ENCODE measurements at regions not wholly inside any gene's neighbourhood (a gene's known extent, or its start where the extent isn't known, plus 50 kb on each side); places are given as distances from the start of the nearest gene placed in this dataset.

GRCh38 chr5:145489516-145489915 lies 345.6 kb downstream of the PRELID2 start:
- Mint-ChIP-seq H3K27ac (ENCODE audit: unreplicated experiment) (no peak overlapping the region), H3K9me3 (ENCODE audit: unreplicated experiment) (no peaks in the 10 kb centered on the region), H3K4me3 (ENCODE audit: unreplicated experiment) (no peak overlapping the region), H3K36me3 (ENCODE audit: insufficient read depth, unreplicated experiment) (no peaks in the 10 kb centered on the region), H3K4me1 (ENCODE audit: low read depth, unreplicated experiment) (no peaks in the 10 kb centered on the region), H3K27me3 (ENCODE audit: insufficient read depth, unreplicated experiment) (no peaks in the 10 kb centered on the region)
- no peak for DNase-seq
- ChIA-PET CTCF (no interaction called here), POLR2A (no interaction called here)
- Histone ChIP-seq H3K4me3 (ENCODE audit: low read depth, low read length) (no peak overlapping the region), H3K27me3 (replicated peaks; ENCODE audit: control insufficient read depth, insufficient read depth, low read length) (no peaks in the 10 kb centered on the region), H3K4me1 (no peaks in the 10 kb centered on the region), H3K9me3 (no peaks in the 10 kb centered on the region), H3K36me3 (ENCODE audit: control insufficient read depth, insufficient read depth, low read length) (no peaks in the 10 kb centered on the region)
- no TSS peak for BruUV-seq (replicated peaks)
- intact Hi-C loops (cut with micrococcal nuclease; ENCODE audit: unreplicated experiment), result no loop called here
- TF ChIP-seq CTCF (IDR thresholded peaks at IDR 0.05; ENCODE audit: insufficient read depth in 1 of 2, low read depth in 1 of 2, low read length in 1 of 2, severe bottlenecking in 1 of 2, unreplicated experiment in 1 of 2), result no peak

- Histone ChIP-seq H3K36me3 (ENCODE audit: control insufficient read depth, insufficient read depth, low read length) (no peaks in the 10 kb centered on the region), H3K9me3 (no peaks in the 10 kb centered on the region), H3K4me1 (no peaks in the 10 kb centered on the region), H3K27me3 (replicated peaks; ENCODE audit: control insufficient read depth, insufficient read depth, low read length) (no peaks in the 10 kb centered on the region), H3K4me3 (ENCODE audit: low read depth, low read length) (no peak overlapping the region)
- Mint-ChIP-seq H3K4me1 (ENCODE audit: low read depth, unreplicated experiment) (no peaks in the 10 kb centered on the region), H3K4me3 (ENCODE audit: unreplicated experiment) (no peak overlapping the region), H3K27me3 (ENCODE audit: insufficient read depth, unreplicated experiment) (no peaks in the 10 kb centered on the region), H3K27ac (ENCODE audit: unreplicated experiment) (no peak overlapping the region), H3K36me3 (ENCODE audit: insufficient read depth, unreplicated experiment) (no peaks in the 10 kb centered on the region), H3K9me3 (ENCODE audit: unreplicated experiment) (no peaks in the 10 kb centered on the region)
- ChIA-PET POLR2A (no interaction called here), CTCF (no interaction called here)
- intact Hi-C loops (cut with micrococcal nuclease; ENCODE audit: unreplicated experiment), result no loop called here
- DNase-seq, result no peak
- TF ChIP-seq CTCF (IDR thresholded peaks at IDR 0.05; ENCODE audit: insufficient read depth in 1 of 2, low read depth in 1 of 2, low read length in 1 of 2, severe bottlenecking in 1 of 2, unreplicated experiment in 1 of 2), result no peak
- BruUV-seq (replicated peaks), result no TSS peak
These were observed 351.0 kb downstream of the PRELID2 start for GRCh38 chr5:145484158-145484557.

- no peaks in the 10 kb centered on the region for H3K4me1 ChIP-seq
- H3K27me3 ChIP-seq (replicated peaks; ENCODE audit: control insufficient read depth, insufficient read depth, low read length), result no peaks in the 10 kb centered on the region
- no peaks in the 10 kb centered on the region for H3K9me3 Mint-ChIP-seq (ENCODE audit: unreplicated experiment)
- no peaks in the 10 kb centered on the region for H3K36me3 Mint-ChIP-seq (ENCODE audit: insufficient read depth, unreplicated experiment)
- intact Hi-C loops (cut with micrococcal nuclease; ENCODE audit: unreplicated experiment), result no loop called here
- H3K4me1 Mint-ChIP-seq (ENCODE audit: low read depth, unreplicated experiment), result no peaks in the 10 kb centered on the region
- H3K27me3 Mint-ChIP-seq (ENCODE audit: insufficient read depth, unreplicated experiment), result no peaks in the 10 kb centered on the region
- ChIA-PET POLR2A (no interaction called here), CTCF (no interaction called here)
- H3K36me3 ChIP-seq (ENCODE audit: control insufficient read depth, insufficient read depth, low read length), result no peaks in the 10 kb centered on the region
- no peak overlapping the region for H3K27ac Mint-ChIP-seq (ENCODE audit: unreplicated experiment)
- no peaks in the 10 kb centered on the region for H3K9me3 ChIP-seq
- H3K4me3 ChIP-seq (ENCODE audit: low read depth, low read length), result no peak overlapping the region
- no peak for DNase-seq
- no peak overlapping the region for H3K4me3 Mint-ChIP-seq (ENCODE audit: unreplicated experiment)
- BruUV-seq (replicated peaks), result no TSS peak
- no peak for TF ChIP-seq CTCF (IDR thresholded peaks at IDR 0.05; ENCODE audit: insufficient read depth in 1 of 2, low read depth in 1 of 2, low read length in 1 of 2, severe bottlenecking in 1 of 2, unreplicated experiment in 1 of 2)
These were observed 351.9 kb downstream of the PRELID2 start for GRCh38 chr5:145483212-145483611.
